ENCODE measurements at regions not wholly inside any gene's neighbourhood (a gene's known extent, or its start where the extent isn't known, plus 50 kb on each side); places are given as distances from the start of the nearest gene placed in this dataset.

- H3K27me3 ChIP-seq (replicated peaks; ENCODE audit: insufficient read depth, low read depth, low read length, poor library complexity), result peaks cover 18% of the 10 kb centered on the region
- no peaks in the 10 kb centered on the region for H3K9me3 ChIP-seq (ENCODE audit: low read depth, low read length, poor library complexity, severe bottlenecking)
- intact Hi-C loops (cut with micrococcal nuclease; ENCODE audit: unreplicated experiment), result no loop called here
- no peaks in the 10 kb centered on the region for H3K36me3 ChIP-seq (ENCODE audit: insufficient read depth, low read length, poor library complexity, severe bottlenecking)
- CTCF ChIA-PET, result no interaction called here
- no peak for DNase-seq (ENCODE audit: low spot score)
- H3K27ac ChIP-seq (ENCODE audit: low read depth, low read length, poor library complexity, severe bottlenecking), result no peak overlapping the region
- no TSS peak for BruUV-seq (replicated peaks)
- TF ChIP-seq CTCF (conservative IDR thresholded peaks at IDR 0.05; ENCODE audit: low read depth, low read length) (no peak), EZH2 (IDR thresholded peaks at IDR 0.05; ENCODE audit: borderline replicate concordance, low read depth, low read length, poor library complexity, severe bottlenecking) (no peak)
- no peaks in the 10 kb centered on the region for H3K4me1 ChIP-seq (ENCODE audit: insufficient read depth, low read length, poor library complexity, severe bottlenecking)
- H3K4me3 ChIP-seq (ENCODE audit: low read depth, low read length, poor library complexity, severe bottlenecking), result no peak overlapping the region
- POLR2A ChIA-PET (ENCODE audit: low non-redundant PET), result no interaction called here
These were observed 169.1 kb upstream of the PMEPA1 start for GRCh38 chr20:57878786-57879424.

GRCh38 chr20:57877995-57878394, 168.2 kb upstream of the PMEPA1 start:
- H3K4me3 ChIP-seq (ENCODE audit: low read depth, low read length, poor library complexity, severe bottlenecking), result no peak overlapping the region
- peaks cover 18% of the 10 kb centered on the region for H3K27me3 ChIP-seq (replicated peaks; ENCODE audit: insufficient read depth, low read depth, low read length, poor library complexity)
- H3K36me3 ChIP-seq (ENCODE audit: insufficient read depth, low read length, poor library complexity, severe bottlenecking), result no peaks in the 10 kb centered on the region
- no TSS peak for BruUV-seq (replicated peaks)
- TF ChIP-seq EZH2 (IDR thresholded peaks at IDR 0.05; ENCODE audit: borderline replicate concordance, low read depth, low read length, poor library complexity, severe bottlenecking) (no peak), CTCF (conservative IDR thresholded peaks at IDR 0.05; ENCODE audit: low read depth, low read length) (no peak)
- CTCF ChIA-PET, result no interaction called here
- H3K27ac ChIP-seq (ENCODE audit: low read depth, low read length, poor library complexity, severe bottlenecking), result no peak overlapping the region
- DNase-seq (ENCODE audit: low spot score), result no peak
- intact Hi-C loops (cut with micrococcal nuclease; ENCODE audit: unreplicated experiment), result no loop called here
- H3K4me1 ChIP-seq (ENCODE audit: insufficient read depth, low read length, poor library complexity, severe bottlenecking), result no peaks in the 10 kb centered on the region
- POLR2A ChIA-PET (ENCODE audit: low non-redundant PET), result no interaction called here
- no peaks in the 10 kb centered on the region for H3K9me3 ChIP-seq (ENCODE audit: low read depth, low read length, poor library complexity, severe bottlenecking)

GRCh38 chr20:57877131-57877824, 167.5 kb upstream of the PMEPA1 start:
- H3K4me1 ChIP-seq (ENCODE audit: insufficient read depth, low read length, poor library complexity, severe bottlenecking), result no peaks in the 10 kb centered on the region
- H3K27ac ChIP-seq (ENCODE audit: low read depth, low read length, poor library complexity, severe bottlenecking), result no peak overlapping the region
- no peak for DNase-seq (ENCODE audit: low spot score)
- POLR2A ChIA-PET (ENCODE audit: low non-redundant PET), result no interaction called here
- H3K27me3 ChIP-seq (replicated peaks; ENCODE audit: insufficient read depth, low read depth, low read length, poor library complexity), result peaks cover 18% of the 10 kb centered on the region
- H3K4me3 ChIP-seq (ENCODE audit: low read depth, low read length, poor library complexity, severe bottlenecking), result no peak overlapping the region
- no peaks in the 10 kb centered on the region for H3K36me3 ChIP-seq (ENCODE audit: insufficient read depth, low read length, poor library complexity, severe bottlenecking)
- intact Hi-C loops (cut with micrococcal nuclease; ENCODE audit: unreplicated experiment), result no loop called here
- no peaks in the 10 kb centered on the region for H3K9me3 ChIP-seq (ENCODE audit: low read depth, low read length, poor library complexity, severe bottlenecking)
- CTCF ChIA-PET, result no interaction called here
- BruUV-seq (replicated peaks), result no TSS peak
- TF ChIP-seq CTCF (conservative IDR thresholded peaks at IDR 0.05; ENCODE audit: low read depth, low read length) (no peak), EZH2 (IDR thresholded peaks at IDR 0.05; ENCODE audit: borderline replicate concordance, low read depth, low read length, poor library complexity, severe bottlenecking) (no peak)
